ENCODE measurements at regions not wholly inside any gene's neighbourhood (a gene's known extent, or its start where the extent isn't known, plus 50 kb on each side); places are given as distances from the start of the nearest gene placed in this dataset.

DNA sequence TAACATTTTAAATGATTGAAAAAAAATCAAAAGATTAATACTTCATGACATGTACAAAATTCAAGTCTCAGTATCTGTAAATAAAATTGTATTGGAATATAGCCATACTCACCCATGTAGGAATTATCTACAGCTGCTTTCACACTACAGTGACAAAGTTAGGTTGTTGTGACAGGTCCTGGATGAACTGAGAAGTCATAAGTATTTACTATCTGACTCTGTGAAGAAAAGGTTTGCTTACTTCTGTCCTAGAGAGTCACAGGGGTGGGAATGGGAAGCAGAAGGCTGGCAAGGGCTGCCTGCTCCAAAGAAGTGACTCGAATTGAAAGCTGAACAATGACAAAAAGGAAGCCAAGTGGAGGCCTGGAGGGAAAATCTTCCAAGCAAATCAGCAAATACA lies 155.2 kb downstream of the SLC30A10 start:
- H3K27ac ChIP-seq: no peak overlapping the region
- TF ChIP-seq, protein P1, sequence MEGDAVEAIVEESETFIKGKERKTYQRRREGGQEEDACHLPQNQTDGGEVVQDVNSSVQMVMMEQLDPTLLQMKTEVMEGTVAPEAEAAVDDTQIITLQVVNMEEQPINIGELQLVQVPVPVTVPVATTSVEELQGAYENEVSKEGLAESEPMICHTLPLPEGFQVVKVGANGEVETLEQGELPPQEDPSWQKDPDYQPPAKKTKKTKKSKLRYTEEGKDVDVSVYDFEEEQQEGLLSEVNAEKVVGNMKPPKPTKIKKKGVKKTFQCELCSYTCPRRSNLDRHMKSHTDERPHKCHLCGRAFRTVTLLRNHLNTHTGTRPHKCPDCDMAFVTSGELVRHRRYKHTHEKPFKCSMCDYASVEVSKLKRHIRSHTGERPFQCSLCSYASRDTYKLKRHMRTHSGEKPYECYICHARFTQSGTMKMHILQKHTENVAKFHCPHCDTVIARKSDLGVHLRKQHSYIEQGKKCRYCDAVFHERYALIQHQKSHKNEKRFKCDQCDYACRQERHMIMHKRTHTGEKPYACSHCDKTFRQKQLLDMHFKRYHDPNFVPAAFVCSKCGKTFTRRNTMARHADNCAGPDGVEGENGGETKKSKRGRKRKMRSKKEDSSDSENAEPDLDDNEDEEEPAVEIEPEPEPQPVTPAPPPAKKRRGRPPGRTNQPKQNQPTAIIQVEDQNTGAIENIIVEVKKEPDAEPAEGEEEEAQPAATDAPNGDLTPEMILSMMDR (conservative IDR thresholded peaks at IDR 0.05): no peak

DNA sequence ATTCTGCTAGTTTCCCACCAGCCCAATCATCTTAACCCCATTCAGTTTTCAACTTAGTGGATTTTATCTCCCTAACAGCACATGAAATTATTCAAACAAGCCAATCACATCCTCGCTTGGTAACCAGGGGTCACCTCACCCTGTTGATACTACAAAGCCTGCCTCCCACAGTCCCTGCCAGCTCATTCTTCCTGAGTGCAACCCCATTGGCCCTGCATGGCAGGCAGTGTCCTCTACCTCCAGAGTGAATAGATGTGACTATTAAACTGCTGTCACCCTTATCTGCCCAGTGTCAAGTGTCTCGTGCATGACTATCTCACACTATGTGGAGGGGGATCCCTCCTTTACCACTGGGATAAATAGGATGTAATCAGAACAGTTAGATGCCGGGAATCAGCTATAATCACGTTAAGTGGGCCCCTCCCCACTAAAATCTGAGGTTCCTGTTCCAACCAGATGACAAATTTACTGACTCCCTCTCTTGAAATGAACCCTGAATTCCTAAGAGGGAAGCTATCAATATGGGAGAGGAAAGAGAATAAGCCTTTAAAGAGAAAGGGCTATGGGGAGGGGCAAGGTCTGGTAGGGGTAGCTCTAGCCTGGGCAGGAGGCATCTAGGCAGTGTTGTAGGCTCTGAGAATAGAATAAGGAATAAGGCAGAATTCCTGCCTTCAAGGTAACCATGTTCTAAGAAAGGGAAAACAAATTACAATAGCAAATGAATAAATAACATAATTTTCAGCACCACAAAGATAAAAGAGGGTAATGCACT lies 155.9 kb downstream of the SLC30A10 start:
- no peak overlapping the region for H3K27ac ChIP-seq
- TF ChIP-seq, protein P1 (conservative IDR thresholded peaks at IDR 0.05): no peak

DNA sequence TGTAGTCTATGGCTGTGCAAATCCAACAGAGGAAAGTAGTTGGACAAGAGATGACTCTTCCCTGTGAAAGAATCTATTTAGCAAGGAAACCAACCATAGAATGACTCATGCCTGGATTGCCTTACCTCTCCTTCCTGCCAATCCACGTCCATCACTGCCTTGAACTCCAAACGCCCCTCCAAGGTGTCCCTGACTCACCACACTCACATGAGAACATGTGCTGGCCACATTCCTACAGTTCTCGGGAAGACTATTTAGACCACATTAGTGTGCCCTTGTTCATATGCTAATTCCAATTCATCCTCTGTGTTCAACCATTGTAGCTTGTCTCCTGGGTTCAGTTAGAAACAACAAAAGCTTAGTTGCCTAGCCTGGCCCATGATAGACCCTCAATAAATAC lies 157.3 kb downstream of the SLC30A10 start:
- no peak overlapping the region for H3K27ac ChIP-seq
- TF ChIP-seq, protein P1 (conservative IDR thresholded peaks at IDR 0.05): no peak

DNA sequence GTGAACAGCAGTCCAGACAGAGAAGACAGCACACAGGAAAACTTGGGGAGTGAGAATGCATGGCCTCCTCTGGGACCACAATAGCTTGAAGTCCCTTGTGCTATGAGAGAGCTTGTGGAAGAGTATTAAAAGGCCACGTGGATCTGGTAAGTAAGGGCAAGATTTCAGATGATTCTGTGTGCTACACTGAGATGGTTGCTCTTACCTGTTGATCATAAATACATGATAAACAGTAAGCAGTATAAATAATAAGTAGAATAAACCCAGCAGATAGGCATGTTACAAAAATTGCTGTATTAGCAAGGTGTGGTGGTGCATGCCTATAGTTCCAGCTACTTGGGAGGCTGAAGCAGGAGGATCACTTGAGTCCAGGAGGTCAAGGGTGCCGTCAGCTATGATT lies 150.4 kb upstream of the ZC3H11B start:
- TF ChIP-seq, protein P1 (conservative IDR thresholded peaks at IDR 0.05): no peak
- no peak overlapping the region for H3K27ac ChIP-seq

DNA sequence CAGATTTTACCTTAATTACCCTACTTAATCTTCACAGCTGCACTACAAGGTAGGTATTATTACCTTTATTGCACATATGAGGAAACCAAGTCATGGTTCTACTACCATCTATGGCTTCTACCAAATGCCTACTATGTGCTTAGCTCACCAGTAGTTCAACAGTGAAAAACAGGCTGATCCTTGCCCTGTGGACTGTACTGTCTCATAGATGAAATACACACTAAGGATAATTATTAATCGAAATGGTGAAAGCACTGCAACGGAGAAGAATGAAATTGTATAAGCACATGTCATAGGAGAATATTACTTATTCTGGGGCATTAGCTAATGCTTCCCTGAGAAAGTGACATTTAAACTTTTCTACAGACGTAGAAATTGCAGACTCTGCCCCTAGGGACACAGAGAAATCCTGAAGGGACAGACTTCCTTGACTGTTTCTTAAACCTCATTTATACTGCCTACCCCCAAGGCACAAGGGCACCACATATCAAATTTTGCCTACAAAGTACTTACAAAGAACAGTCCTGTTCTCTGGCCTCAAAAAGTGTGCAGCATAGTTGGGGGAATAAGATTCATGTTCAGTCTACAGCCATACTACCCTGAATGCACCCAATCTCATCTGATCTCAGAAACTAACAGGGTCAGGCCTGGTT lies 148.4 kb upstream of the ZC3H11B start:
- TF ChIP-seq, protein P1 (conservative IDR thresholded peaks at IDR 0.05): no peak
- no peak overlapping the region for H3K27ac ChIP-seq

DNA sequence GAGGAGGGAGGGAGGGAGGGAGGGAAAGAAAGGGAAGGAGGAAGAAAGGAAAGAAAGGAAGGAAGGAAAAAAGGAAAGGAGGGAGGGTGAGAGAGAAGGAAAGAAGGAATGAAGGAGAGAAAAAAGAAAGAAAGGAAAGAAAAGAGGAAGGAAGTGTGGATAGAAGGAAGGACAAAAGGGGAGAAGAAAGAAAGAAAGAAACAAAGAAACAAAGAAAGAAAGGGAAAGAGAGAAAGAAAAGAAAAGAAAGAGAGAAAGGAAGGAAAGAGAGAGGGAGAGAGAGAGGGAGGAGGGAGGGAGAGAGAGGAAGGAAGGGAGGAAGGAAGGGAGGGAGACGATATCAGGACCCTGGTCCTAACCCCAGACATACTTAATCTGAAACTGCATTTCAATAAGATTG lies 146.2 kb upstream of the ZC3H11B start:
- TF ChIP-seq, protein P1 (conservative IDR thresholded peaks at IDR 0.05): no peak
- H3K27ac ChIP-seq: no peak overlapping the region

DNA sequence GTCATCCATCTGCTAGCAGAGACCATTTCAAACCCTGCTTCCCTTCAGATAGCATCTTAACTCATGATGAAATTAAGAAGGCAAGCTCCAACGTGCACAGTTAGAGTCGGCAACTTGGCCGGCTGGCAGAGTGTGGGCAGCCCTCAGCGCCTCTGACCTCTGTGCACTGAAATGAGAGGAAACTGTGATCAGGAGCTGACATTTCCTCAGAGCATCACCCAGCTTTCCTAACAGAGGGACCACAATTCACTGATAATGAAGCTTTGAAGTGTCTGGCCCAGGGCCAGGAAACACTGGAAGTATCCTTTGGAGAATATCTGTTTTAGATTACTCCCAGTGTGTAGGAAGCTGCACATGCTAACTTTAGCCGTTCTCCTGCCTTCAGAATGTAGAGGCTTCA lies 145.0 kb upstream of the ZC3H11B start:
- TF ChIP-seq, protein P1 (conservative IDR thresholded peaks at IDR 0.05): no peak
- no peak overlapping the region for H3K27ac ChIP-seq
